Heart left ventricle (tissue), 16 donors: ENCODE measurements at regions not wholly inside any gene's neighbourhood (a gene's known extent, or its start where the extent isn't known, plus 50 kb on each side); places are given as distances from the start of the nearest gene placed in this dataset.

Experiments used
- ATAC-seq, 4 donors: fragments of 200-7000 bp; cut with Tn5 transposase; one replicate each; pipeline ENCODE4 v1.9.1; 2020 to 2022; ENCODE audit warnings: moderate library complexity in 4 of 4, mild to moderate bottlenecking in 3 of 4, moderate number of reproducible peaks in 1 of 4
- DNase-seq, 5 donors: peaks; one replicate each; pipeline ENCODE4 v3.0.0-alpha.2; 2020
- H3K27ac ChIP-seq, 12 donors: fragments of 200-600 bp; sonication (generic) in 4 of 12; one replicate each; pipeline versions ENCODE4 v1.5.0 to v1.8.0; 2016 to 2022; ENCODE audit warnings: mild to moderate bottlenecking in 2 of 12
- H3K27me3 ChIP-seq, 9 donors: fragments of 200-600 bp; sonication (generic) in 2 of 9; one replicate each; pipeline versions ENCODE4 v1.5.1 to v1.8.0; 2016 to 2022; ENCODE audit warnings: mild to moderate bottlenecking in 3 of 9
- H3K36me3 ChIP-seq, 9 donors: fragments of 200-600 bp; sonication (generic) in 2 of 9; one replicate each; pipeline versions ENCODE4 v1.5.0 to v1.8.0; 2018 to 2022; ENCODE audit warnings: mild to moderate bottlenecking in 2 of 9
- H3K4me1 ChIP-seq, 12 donors: fragments of 200-600 bp; sonication (generic) in 4 of 12; one replicate each; pipeline versions ENCODE4 v1.5.0 to v1.8.0; 2016 to 2022; ENCODE audit warnings: mild to moderate bottlenecking in 3 of 12
- H3K4me3 ChIP-seq, 12 donors: fragments of 200-600 bp; sonication (generic) in 4 of 12; one replicate each; pipeline versions ENCODE4 v1.5.0 to v1.8.0; 2017 to 2022; ENCODE audit warnings: mild to moderate bottlenecking in 9 of 12, moderate library complexity in 4 of 12
- H3K9me3 ChIP-seq, 12 donors: fragments of 200-600 bp; sonication (generic) in 4 of 12; one replicate each; pipeline versions ENCODE4 v1.5.0 to v1.8.0; 2016 to 2022; ENCODE audit warnings: mild to moderate bottlenecking in 1 of 12
- CTCF ChIP-seq, 12 donors: fragments of 200-600 bp; sonication (generic) in 4 of 12; IDR thresholded peaks; one replicate each; pipeline versions ENCODE4 v1.5.0 to v1.8.0; 2018 to 2022; ENCODE audit warnings: antibody characterized with exemption in 12 of 12, mild to moderate bottlenecking in 5 of 12
- POLR2A ChIP-seq, 2 donors: fragments of 450-650 bp; IDR thresholded peaks; one replicate each; pipeline ENCODE4 v1.6.1; 2017; ENCODE audit warnings: antibody characterized with exemption in 2 of 2, mild to moderate bottlenecking in 2 of 2, moderate library complexity in 2 of 2
- WGBS, 4 donors: extraction: QIAGEN DNeasy Blood & Tissue Kit in 2 of 4; methylation state at CpG; one replicate each; pipeline versions ENCODE4 v1.1.5 to v1.1.7; 2013 to 2018; 5-methylcytosine and 5-hydroxymethylcytosine counted together
- intact Hi-C, 10 donors: fragments of 100-400 bp; cut with DNase I; formaldehyde crosslinking; loops; one replicate each; pipeline versions ENCODE4 v1.11.1 to v1.14.2; 2022
- donor health status: ischemic (EF 13 %, LVEDD 7.1; RV severe dilation, severe dysfunction).
- donor health status: healthy with polysubstance abuse.
- donor health status: DM: no; HTN: yes; CAD: no.
- donor health status: DM: no; HTN: no; CAD: no.
- donor health status: ischemic (EF 25% LVEDD 6.9; RV normal size, moderate dysfunction).
- donor health status: ischemic (EF 25% LVEDD 5.7; RV mildly dilated, moderate dysfunction).
- donor health status: healthy.
- donor health status: DM: yes; HTN: yes; CAD: no.
- donor health status: ischemic (EF 35%, LVEDD 5.7; RV mildly dilated, moderate dysfunction).
- donor health status: nonischemic (EF 11% LVEDD 7.7; RV severe dilation, severe dysfunction).
- donor health status: DM: yes; HTN: yes; CAD: no.
- donor health status: PGD.
- donor health status: ischemic (EF 29% LVEDD 5.4; RV normal size, mild dysfunction).
- donor health status: nonischemic (EF 23%, LVEDD 6.1; RV moderate dilation, normal function).

- intact Hi-C loops, result loop anchor here in 3 of 10 donors (5.0 to 10.0 kb wide), 4 partner anchors 109 to 199 kb away; partner anchors contain the start of gene EDN1 (in 1 of the 3)
Measured at GRCh38 chr6:12403201-12403826, 113.2 kb downstream of the EDN1 start.

GRCh38 chr6:12403947-12404647, 113.9 kb downstream of the EDN1 start:
- peak overlapping the region in 3 of 12 donors; percentile 29 to 47 (median 32) for H3K27ac ChIP-seq
- peak in 1 of 4 donors; percentile 65 for ATAC-seq
- H3K27me3 ChIP-seq, result no peaks in the 10 kb centered on the region
- peaks cover 0 to 7% (median 0%) of the 10 kb centered on the region in 12 donors for H3K9me3 ChIP-seq
- TF ChIP-seq CTCF (IDR thresholded peaks at IDR 0.05) (no peak), POLR2A (IDR thresholded peaks at IDR 0.05) (no peak)
- no peaks in the 10 kb centered on the region for H3K36me3 ChIP-seq
- intact Hi-C loops, result loop anchor here in 3 of 10 donors (5.0 to 10.0 kb wide), 4 partner anchors 109 to 198 kb away; partner anchors contain the start of gene EDN1 (in 1 of the 3)
- 81 to 90% (median 88%) methylated on average over 6 of the region's 6 CpGs for WGBS, 4 donors
- no peak overlapping the region for H3K4me3 ChIP-seq
- DNase-seq, result no peak
- H3K4me1 ChIP-seq, result peaks cover 0 to 34% (median 6%) of the 10 kb centered on the region in 12 donors

More at GRCh38 chr6:12403201-12403826, 113.2 kb downstream of the EDN1 start:
- Histone ChIP-seq H3K4me3 (no peak overlapping the region), H3K9me3 (peaks cover 0 to 7% (median 0%) of the 10 kb centered on the region in 12 donors), H3K27me3 (no peaks in the 10 kb centered on the region), H3K27ac (peak overlapping the region in 2 of 12 donors; percentile 32 to 47), H3K36me3 (no peaks in the 10 kb centered on the region), H3K4me1 (peaks cover 0 to 33% (median 6%) of the 10 kb centered on the region in 12 donors)
- WGBS, 4 donors, result 66 to 76% (median 72%) methylated on average over 2 of the region's 2 CpGs
- no peak for DNase-seq
- TF ChIP-seq CTCF (IDR thresholded peaks at IDR 0.05) (no peak), POLR2A (IDR thresholded peaks at IDR 0.05) (no peak)
- peak in 3 of 4 donors; percentile 30 to 78 (median 56) for ATAC-seq

GRCh38 chr6:12404651-12405050, 114.5 kb downstream of the EDN1 start:
- Histone ChIP-seq H3K36me3 (no peaks in the 10 kb centered on the region), H3K27ac (no peak overlapping the region), H3K9me3 (peaks cover 0 to 7% (median 0%) of the 10 kb centered on the region in 12 donors), H3K4me1 (peaks cover 0 to 34% (median 6%) of the 10 kb centered on the region in 12 donors), H3K27me3 (no peaks in the 10 kb centered on the region), H3K4me3 (no peak overlapping the region)
- TF ChIP-seq CTCF (IDR thresholded peaks at IDR 0.05), result no peak
- DNase-seq, result peak in 1 of 5 donors; percentile 35
- WGBS, 4 donors, result 36 to 83% (median 65%) methylated on average over 1 of the region's 1 CpG
- intact Hi-C loops, result loop anchor here in 3 of 10 donors (5.0 to 10.0 kb wide), 4 partner anchors 110 to 198 kb away; partner anchors contain the start of gene EDN1 (in 1 of the 3)
- peak in 2 of 4 donors; percentile 25 to 57 for ATAC-seq

GRCh38 chr6:12408752-12409151, 118.6 kb downstream of the EDN1 start:
- peak; percentile 51 to 76 (median 64) for ATAC-seq
- 58 to 68% (median 64%) methylated on average over 9 of the region's 9 CpGs for WGBS, 4 donors
- DNase-seq, result peak in 1 of 5 donors; percentile 15
- peak overlapping the region in 7 of 12 donors; percentile 6 to 50 (median 35) for H3K27ac ChIP-seq
- no peaks in the 10 kb centered on the region for H3K36me3 ChIP-seq
- TF ChIP-seq POLR2A (IDR thresholded peaks at IDR 0.05) (no peak), CTCF (IDR thresholded peaks at IDR 0.05) (no peak)
- H3K9me3 ChIP-seq, result no peaks in the 10 kb centered on the region
- H3K27me3 ChIP-seq, result no peaks in the 10 kb centered on the region
- H3K4me3 ChIP-seq, result no peak overlapping the region
- intact Hi-C loops, result loop anchor here in 3 of 10 donors (10.0 kb wide), 3 partner anchors 114 to 186 kb away; partner anchors contain the start of gene EDN1 (in 1 of the 3)
- H3K4me1 ChIP-seq, result peaks cover 0 to 14% (median 0%) of the 10 kb centered on the region in 12 donors
